HepG2 (cell line): ENCODE measurements at regions not wholly inside any gene's neighbourhood (a gene's known extent, or its start where the extent isn't known, plus 50 kb on each side); places are given as distances from the start of the nearest gene placed in this dataset.

Experiments
- ATAC-seq: fragments of 200-7000 bp; cut with Tn5 transposase; 3 replicates; pipeline ENCODE4 v1.9.1; 2020; ENCODE audit warnings: mild to moderate bottlenecking, moderate library complexity
- BruUV-seq: library from RNA; stranded (reverse); fragments of 400-500 nt; replicated peaks from 2 replicates; lab custom pipeline; 2021; lab: Mats Ljungman, UMichigan
- CTCF ChIA-PET: fragments of 300-600 bp; formaldehyde crosslinking; extraction: SDS; loops from one replicate; lab custom pipeline; 2021; ENCODE audit warnings: low total read pairs, inconsistent platforms, low intra/inter-chr PET ratio; lab: Yijun Ruan, JAX
- POLR2A ChIA-PET: fragments of 350-600 bp; sonication (Branson Sonifier 250); formaldehyde crosslinking; loops from one replicate; lab custom pipeline; 2020; ENCODE audit warnings: antibody characterized with exemption, inconsistent platforms; lab: Yijun Ruan, JAX
- DNase-seq: peaks from one replicate; pipeline ENCODE4 v3.0.0-alpha.2; 2015; ENCODE audit warnings: low spot score
- FAIRE-seq: peaks from 3 replicates; lab custom pipeline; 2011; peaks lifted over from hg19 to GRCh38; lab: Jason Lieb, UNC
- H2AFZ ChIP-seq: one replicate; pipeline ENCODE4 v1.6.1; 2011; ENCODE audit warnings: low read length, inconsistent platforms
- H3K27ac ChIP-seq: fragments of 300-600 bp; 3 replicates; pipeline ENCODE4 v1.8.0; 2011; ENCODE audit warnings: mixed run types, mild to moderate bottlenecking, mixed read lengths, low read length, inconsistent platforms; ENCODE audit not compliant: insufficient read depth; ENCODE audit errors: extremely low read length
- H3K27me3 ChIP-seq, 2 experiments: fragments of 200-600 bp in 1 of 2; 2 replicates in 1 of 2; 3 replicates in 1 of 2; pipeline versions ENCODE4 v1.6.0 to v1.8.0; 2011; ENCODE audit warnings: low read length in 2 of 2, mild to moderate bottlenecking in 2 of 2, moderate library complexity in 2 of 2, inconsistent platforms in 1 of 2; ENCODE audit not compliant: insufficient read depth in 2 of 2, control insufficient read depth in 1 of 2
- H3K36me3 ChIP-seq, 2 experiments: fragments of 200-600 bp in 1 of 2; replicated peaks in 1 of 2; 2 replicates in 1 of 2; 3 replicates in 1 of 2; pipeline versions ENCODE4 v1.5.1 to v1.8.0; 2011; ENCODE audit warnings: low read length in 2 of 2, inconsistent platforms in 1 of 2; ENCODE audit not compliant: insufficient read depth in 2 of 2, control insufficient read depth in 1 of 2
- H3K4me1 ChIP-seq: 2 replicates; pipeline ENCODE4 v1.5.1; 2012; ENCODE audit warnings: low read length, inconsistent platforms; ENCODE audit not compliant: insufficient read depth
- H3K4me2 ChIP-seq: 2 replicates; pipeline ENCODE4 v1.6.0; 2011; ENCODE audit warnings: low read depth, low read length, inconsistent platforms
- H3K4me3 ChIP-seq, 3 experiments: fragments of 200-600 bp in 1 of 3; sonication (generic), shearing (Covaris generic) in 1 of 3; replicated peaks in 1 of 3; 2 replicates each; pipeline ENCODE4 v1.5.1; 2011 to 2016; ENCODE audit warnings: low read length in 3 of 3, inconsistent platforms in 2 of 3, low read depth in 2 of 3, mild to moderate bottlenecking in 2 of 3, control low read depth in 1 of 3, mixed read lengths in 1 of 3; ENCODE audit not compliant: insufficient read depth in 1 of 3
- H3K79me2 ChIP-seq: one replicate; pipeline ENCODE4 v1.6.1; 2011; ENCODE audit warnings: low read length, inconsistent platforms; ENCODE audit not compliant: insufficient read depth
- H3K9ac ChIP-seq: 2 replicates; pipeline ENCODE4 v1.6.0; 2011; ENCODE audit warnings: mild to moderate bottlenecking, low read depth, low read length, inconsistent platforms; ENCODE audit not compliant: insufficient read depth
- H3K9me3 ChIP-seq: 2 replicates; pipeline ENCODE4 v1.5.1; 2012; ENCODE audit warnings: mild to moderate bottlenecking, low read length
- H4K20me1 ChIP-seq: 2 replicates; pipeline ENCODE4 v1.6.0; 2011; ENCODE audit warnings: inconsistent platforms, mild to moderate bottlenecking, low read length, moderate library complexity; ENCODE audit not compliant: insufficient read depth
- EZH2 ChIP-seq: conservative IDR thresholded peaks from 2 replicates; pipeline ENCODE4 v1.6.1; 2012; ENCODE audit warnings: mild to moderate bottlenecking, low read depth, low read length, moderate library complexity
- HNRNPK ChIP-seq: fragments of 200-400 bp; formaldehyde crosslinking; IDR thresholded peaks from 2 replicates; pipeline ENCODE4 v1.6.1; 2018; ENCODE audit warnings: low read length, low read depth, moderate library complexity, mild to moderate bottlenecking; ENCODE audit not compliant: poor library complexity, severe bottlenecking
- LRRFIP1 ChIP-seq: sonication (generic); formaldehyde crosslinking; conservative IDR thresholded peaks from 2 replicates; pipeline ENCODE4 v1.4.0; 2020; ENCODE audit warnings: missing genetic modification reagents
- MXD1 ChIP-seq: sonication (generic); formaldehyde crosslinking; IDR thresholded peaks from 2 replicates; pipeline ENCODE4 v1.4.0; 2020; ENCODE audit warnings: mild to moderate bottlenecking, missing genetic modification reagents
- SATB2 ChIP-seq: sonication (generic); formaldehyde crosslinking; IDR thresholded peaks from 2 replicates; pipeline ENCODE4 v1.5.0; 2020; ENCODE audit warnings: missing genetic modification reagents
- SRF ChIP-seq: IDR thresholded peaks from 2 replicates; pipeline ENCODE4 v1.6.1; 2011; ENCODE audit warnings: mild to moderate bottlenecking, low read depth, low read length, moderate library complexity
- TERF1 ChIP-seq: sonication (generic); formaldehyde crosslinking; IDR thresholded peaks from 2 replicates; pipeline ENCODE4 v1.8.0; 2022; ENCODE audit warnings: mild to moderate bottlenecking, missing genetic modification reagents, moderate library complexity
- TOE1 ChIP-seq: sonication (generic); formaldehyde crosslinking; IDR thresholded peaks from 2 replicates; pipeline ENCODE4 v1.4.0; 2020; ENCODE audit warnings: mild to moderate bottlenecking, missing genetic modification reagents
- XBP1 ChIP-seq: sonication (generic); formaldehyde crosslinking; IDR thresholded peaks from 2 replicates; pipeline ENCODE4 v1.5.0; 2020; ENCODE audit warnings: missing genetic modification reagents
- ZBTB1 ChIP-seq: sonication (generic); formaldehyde crosslinking; IDR thresholded peaks from 2 replicates; pipeline ENCODE4 v1.4.0; 2020; ENCODE audit warnings: missing genetic modification reagents, borderline replicate concordance
- ZBTB10 ChIP-seq: sonication (generic); formaldehyde crosslinking; IDR thresholded peaks from 2 replicates; pipeline ENCODE4 v1.4.0; 2020; ENCODE audit warnings: missing genetic modification reagents, borderline replicate concordance
- ZBTB49 ChIP-seq: sonication (generic); formaldehyde crosslinking; IDR thresholded peaks from 2 replicates; pipeline ENCODE4 v1.4.0; 2020; ENCODE audit warnings: missing genetic modification reagents, borderline replicate concordance
- ZFAT ChIP-seq: sonication (generic); formaldehyde crosslinking; conservative IDR thresholded peaks from 2 replicates; pipeline ENCODE4 v1.8.1; 2023; ENCODE audit warnings: missing genetic modification reagents, inconsistent platforms
- ZNF10 ChIP-seq: sonication (generic); formaldehyde crosslinking; IDR thresholded peaks from 2 replicates; pipeline ENCODE4 v1.4.0; 2020; ENCODE audit warnings: mild to moderate bottlenecking, low read depth, missing genetic modification reagents, borderline replicate concordance
- ZNF792 ChIP-seq: IDR thresholded peaks from 2 replicates; pipeline ENCODE4 v1.6.1; 2016
- ZSCAN12 ChIP-seq: sonication (generic); formaldehyde crosslinking; IDR thresholded peaks from 2 replicates; pipeline ENCODE4 v1.9.0; 2021; ENCODE audit warnings: mild to moderate bottlenecking, missing genetic modification reagents
- in situ Hi-C: cut with HindIII; loops from 2 replicates; pipeline ENCODE4 v1.10.0; 2017; ENCODE audit warnings: low pct_unique_long_range_greater_than_20kb; ENCODE audit not compliant: extremely low pct_ligation_motif_present
- intact Hi-C: fragments of 100-400 bp; cut with micrococcal nuclease; formaldehyde crosslinking; loops from one replicate; pipeline ENCODE4 v1.10.0; 2022; ENCODE audit not compliant: unreplicated experiment

- CTCF ChIA-PET: no interaction called here
- no peak for FAIRE-seq
- Histone ChIP-seq H2AFZ (no peak overlapping the region), H3K4me1 (no peaks in the 10 kb centered on the region), H3K36me3 (no peaks in the 10 kb centered on the region), H3K27me3 (peaks cover 0 to 27% of the 10 kb centered on the region in 2 experiments; a peak in 2 of 5 replicates), H3K4me2 (no peak overlapping the region), H4K20me1 (no peaks in the 10 kb centered on the region), H3K9ac (no peak overlapping the region), H3K27ac (no peak overlapping the region), H3K4me3 (no peak overlapping the region), H3K9me3 (peaks cover 10% of the 10 kb centered on the region; the same call in 1 of the 2 replicates), H3K79me2 (no peaks in the 10 kb centered on the region)
- intact Hi-C loops (no loop called here), in situ Hi-C loops (no loop called here)
- BruUV-seq: no TSS peak
- no peak for ATAC-seq
- POLR2A ChIA-PET: no interaction called here
- no peak for DNase-seq
- no peak for TF ChIP-seq HNRNPK
- TF ChIP-seq MXD1: no peak
- no peak for TF ChIP-seq SATB2 (CRISPR knock-in tag)
- TF ChIP-seq ZBTB49: no peak
- TF ChIP-seq ZBTB1 (CRISPR knock-in tag): no peak
- no peak for TF ChIP-seq ZFAT (CRISPR knock-in tag)
- no peak for TF ChIP-seq ZNF792 (CRISPR knock-in tag)
- no peak for TF ChIP-seq LRRFIP1 (CRISPR knock-in tag)
- TF ChIP-seq ZBTB10 (CRISPR knock-in tag): no peak
- TF ChIP-seq ZNF10 (CRISPR knock-in tag): no peak
- no peak for TF ChIP-seq SRF
- TF ChIP-seq TOE1: no peak
- TF ChIP-seq ZSCAN12 (CRISPR knock-in tag): no peak
- no peak for TF ChIP-seq XBP1 (CRISPR knock-in tag)
- TF ChIP-seq EZH2: no peak
- no peak for TF ChIP-seq TERF1 (CRISPR knock-in tag)
Measured at GRCh38 chr17:36881323-36881722, 56.0 kb upstream of the LHX1 start.
